B cell (primary cell): ENCODE measurements at regions not wholly inside any gene's neighbourhood (a gene's known extent, or its start where the extent isn't known, plus 50 kb on each side); places are given as distances from the start of the nearest gene placed in this dataset.

Source experiments
- ATAC-seq: fragments of 200-7000 bp; cut with Tn5 transposase; one replicate; pipeline ENCODE4 v1.10.0; 2021; ENCODE audit warnings: low read depth, mild to moderate bottlenecking, moderate number of reproducible peaks, moderate library complexity
- CTCF ChIA-PET: fragments of 350-600 bp; sonication (Branson Sonifier 250); formaldehyde crosslinking; loops from one replicate; lab custom pipeline; 2021; ENCODE audit warnings: antibody characterized with exemption, inconsistent platforms; lab: Charles Lee
- POLR2A ChIA-PET: fragments of 350-600 bp; sonication (Branson Sonifier 250); formaldehyde crosslinking; loops from one replicate; lab custom pipeline; 2021; ENCODE audit warnings: antibody characterized with exemption; lab: Charles Lee
- DNase-seq: peaks from one replicate; pipeline ENCODE4 v3.0.0; 2013
- H2AFZ ChIP-seq: 2 replicates; pipeline ENCODE4 v1.6.1; 2012; ENCODE audit warnings: mild to moderate bottlenecking, low read depth, low read length; ENCODE audit not compliant: insufficient read depth, poor library complexity, severe bottlenecking
- H3K27ac ChIP-seq, 2 donors: 1 replicate in 1 of 2; 2 replicates in 1 of 2; pipeline ENCODE4 v1.5.1; 2012 to 2013; ENCODE audit warnings: low read length in 2 of 2, mild to moderate bottlenecking in 2 of 2, moderate library complexity in 1 of 2
- H3K27me3 ChIP-seq, 4 experiments: fragments of 200-600 bp in 1 of 4; sonication (generic) in 1 of 4; replicated peaks in 1 of 4; 1 replicate in 2 of 4; 2 replicates in 2 of 4; pipeline versions ENCODE4 v1.6.1 to v1.7.0; 2013 to 2016; ENCODE audit warnings: low read length in 3 of 4, mild to moderate bottlenecking in 2 of 4, mixed read lengths in 1 of 4, moderate library complexity in 1 of 4; ENCODE audit not compliant: insufficient read depth in 4 of 4, control insufficient read depth in 3 of 4; ENCODE audit errors: control extremely low read depth in 1 of 4
- H3K36me3 ChIP-seq, 2 experiments: replicated peaks in 1 of 2; 1 replicate in 1 of 2; 2 replicates in 1 of 2; pipeline versions ENCODE4 v1.6.1 to v1.7.1; 2013; ENCODE audit warnings: low read length in 1 of 2; ENCODE audit not compliant: insufficient read depth in 2 of 2, control insufficient read depth in 1 of 2; ENCODE audit errors: control extremely low read depth in 1 of 2, extremely low read depth in 1 of 2
- H3K4me1 ChIP-seq, 2 donors: fragments of 200-600 bp in 1 of 2; sonication (generic) in 1 of 2; 1 replicate in 1 of 2; 2 replicates in 1 of 2; pipeline versions ENCODE4 v1.5.1 to v1.6.1; 2013 to 2017; ENCODE audit warnings: low read length in 2 of 2; ENCODE audit not compliant: control insufficient read depth in 2 of 2, insufficient read depth in 2 of 2
- H3K4me2 ChIP-seq: replicated peaks from 2 replicates; pipeline ENCODE3; 2012; ENCODE audit warnings: mild to moderate bottlenecking, low read depth, low read length; ENCODE audit not compliant: poor library complexity, severe bottlenecking
- H3K4me3 ChIP-seq, 5 experiments: fragments of 200-600 bp in 1 of 5; sonication (generic) in 1 of 5; 1 replicate in 3 of 5; 2 replicates in 2 of 5; pipeline versions ENCODE4 v1.5.1 to v1.7.0; 2011 to 2016; ENCODE audit warnings: low read length in 4 of 5, mild to moderate bottlenecking in 4 of 5, low read depth in 2 of 5, control low read depth in 1 of 5, moderate library complexity in 1 of 5; ENCODE audit not compliant: insufficient read depth in 1 of 5; ENCODE audit errors: control extremely low read depth in 1 of 5, extremely low read depth in 1 of 5
- H3K79me2 ChIP-seq: fragments of 200-600 bp; sonication (generic); one replicate; pipeline ENCODE4 v1.6.0; 2016; ENCODE audit warnings: low read length; ENCODE audit not compliant: control insufficient read depth, insufficient read depth
- H3K9ac ChIP-seq: fragments of 200-600 bp; sonication (generic); 2 replicates; pipeline ENCODE4 v1.6.1; 2017; ENCODE audit warnings: mild to moderate bottlenecking, low read length, moderate library complexity
- H3K9me3 ChIP-seq, 3 donors: one replicate each; pipeline versions ENCODE4 v1.6.1 to v1.7.1; 2013; ENCODE audit warnings: low read length in 2 of 3; ENCODE audit not compliant: control insufficient read depth in 2 of 3, insufficient read depth in 1 of 3; ENCODE audit errors: control extremely low read depth in 1 of 3
- H4K20me1 ChIP-seq: 2 replicates; pipeline ENCODE4 v1.6.0; 2012; ENCODE audit warnings: mild to moderate bottlenecking, low read length; ENCODE audit not compliant: insufficient read depth, control insufficient read depth, poor library complexity, severe bottlenecking
- H3K27ac Mint-ChIP-seq: one replicate; pipeline ENCODE4 v1.8.0; 2021; ENCODE audit warnings: mixed read lengths
- H3K27me3 Mint-ChIP-seq: one replicate; pipeline ENCODE4 v1.8.0; 2021; ENCODE audit warnings: mixed read lengths
- H3K4me1 Mint-ChIP-seq: one replicate; pipeline ENCODE4 v1.8.0; 2021; ENCODE audit warnings: mixed read lengths
- H3K4me3 Mint-ChIP-seq: one replicate; pipeline ENCODE4 v1.8.0; 2021; ENCODE audit warnings: mixed read lengths
- H3K9me3 Mint-ChIP-seq: one replicate; pipeline ENCODE4 v1.8.0; 2022; ENCODE audit warnings: mixed read lengths; ENCODE audit not compliant: insufficient read depth
- CTCF ChIP-seq: fragments of 200-600 bp; IDR thresholded peaks from one replicate; pipeline ENCODE4 v1.8.0; 2022; ENCODE audit warnings: antibody characterized with exemption, mild to moderate bottlenecking
- EZH2 ChIP-seq: IDR thresholded peaks from 2 replicates; pipeline ENCODE4 v1.6.1; 2012; ENCODE audit warnings: borderline replicate concordance, low read depth, mild to moderate bottlenecking, moderate library complexity, low read length; ENCODE audit not compliant: insufficient read depth, poor library complexity, severe bottlenecking
- WGBS: methylation state at CpG from one replicate; pipeline ENCODE4 v1.1.5; 2013; ENCODE audit warnings: missing lambda C conversion rate; ENCODE audit not compliant: insufficient coverage; 5-methylcytosine and 5-hydroxymethylcytosine counted together
- intact Hi-C: fragments of 100-400 bp; cut with micrococcal nuclease; formaldehyde crosslinking; loops from one replicate; pipeline ENCODE4 v1.10.0; 2022

GRCh38 chr6:4603856-4604369 lies 172.3 kb upstream of the CDYL start:
- ChIA-PET POLR2A (no interaction called here), CTCF (no interaction called here)
- no CpG with 5 or more reads among the region's 1 CpG for WGBS

GRCh38 chr6:4603291-4603690 lies 172.9 kb upstream of the CDYL start:
- no peak overlapping the region for H3K9ac ChIP-seq
- H3K4me3 Mint-ChIP-seq = no peak overlapping the region
- H3K9me3 Mint-ChIP-seq = no peaks in the 10 kb centered on the region
- no peaks in the 10 kb centered on the region for H3K79me2 ChIP-seq
- ATAC-seq = no peak
- no peaks in the 10 kb centered on the region for H3K4me1 ChIP-seq
- H3K9me3 ChIP-seq = peaks cover 0 to 4% (median 0%) of the 10 kb centered on the region in 3 donors
- ChIA-PET POLR2A (no interaction called here), CTCF (no interaction called here)
- no peaks in the 10 kb centered on the region for H4K20me1 ChIP-seq
- no peaks in the 10 kb centered on the region for H3K36me3 ChIP-seq
- H2AFZ ChIP-seq = no peak overlapping the region
- no peak overlapping the region for H3K27ac ChIP-seq
- peaks cover 2% of the 10 kb centered on the region for H3K4me1 Mint-ChIP-seq
- peaks cover 0 to 2% (median 0%) of the 10 kb centered on the region in 4 experiments for H3K27me3 ChIP-seq
- peaks cover 29% of the 10 kb centered on the region for H3K27me3 Mint-ChIP-seq
- H3K27ac Mint-ChIP-seq = no peak overlapping the region
- 93% methylated on average over 7 of the region's 7 CpGs for WGBS
- no peak overlapping the region for H3K4me3 ChIP-seq
- no peak for TF ChIP-seq CTCF
- no peak for TF ChIP-seq EZH2
- intact Hi-C loops = no loop called here
- H3K4me2 ChIP-seq = no peak overlapping the region
- DNase-seq = no peak

More at GRCh38 chr6:4603856-4604369, 172.3 kb upstream of the CDYL start:
- DNase-seq = no peak
- Histone ChIP-seq H3K4me3 (no peak overlapping the region), H3K4me1 (no peaks in the 10 kb centered on the region), H3K27ac (no peak overlapping the region), H3K27me3 (peaks cover 0 to 2% (median 0%) of the 10 kb centered on the region in 4 experiments), H3K4me2 (no peak overlapping the region), H3K9me3 (peaks cover 0 to 4% (median 0%) of the 10 kb centered on the region in 3 donors), H3K36me3 (no peaks in the 10 kb centered on the region), H2AFZ (no peak overlapping the region), H3K9ac (no peak overlapping the region), H3K79me2 (no peaks in the 10 kb centered on the region), H4K20me1 (no peaks in the 10 kb centered on the region)
- ATAC-seq = no peak
- H3K4me3 Mint-ChIP-seq = no peak overlapping the region
- H3K27ac Mint-ChIP-seq = no peak overlapping the region
- peaks cover 2% of the 10 kb centered on the region for H3K4me1 Mint-ChIP-seq
- H3K27me3 Mint-ChIP-seq = peaks cover 25% of the 10 kb centered on the region
- intact Hi-C loops = no loop called here
- TF ChIP-seq EZH2 = no peak
- TF ChIP-seq CTCF = no peak
- H3K9me3 Mint-ChIP-seq = no peaks in the 10 kb centered on the region
